ENCODE measurements at regions not wholly inside any gene's neighbourhood (a gene's known extent, or its start where the extent isn't known, plus 50 kb on each side); places are given as distances from the start of the nearest gene placed in this dataset.
"Not testable (repeated sequence)": the region's sequence is repeated elsewhere in the genome, so short reads cannot be mapped to it uniquely, and the experiment has no call there.

DNA sequence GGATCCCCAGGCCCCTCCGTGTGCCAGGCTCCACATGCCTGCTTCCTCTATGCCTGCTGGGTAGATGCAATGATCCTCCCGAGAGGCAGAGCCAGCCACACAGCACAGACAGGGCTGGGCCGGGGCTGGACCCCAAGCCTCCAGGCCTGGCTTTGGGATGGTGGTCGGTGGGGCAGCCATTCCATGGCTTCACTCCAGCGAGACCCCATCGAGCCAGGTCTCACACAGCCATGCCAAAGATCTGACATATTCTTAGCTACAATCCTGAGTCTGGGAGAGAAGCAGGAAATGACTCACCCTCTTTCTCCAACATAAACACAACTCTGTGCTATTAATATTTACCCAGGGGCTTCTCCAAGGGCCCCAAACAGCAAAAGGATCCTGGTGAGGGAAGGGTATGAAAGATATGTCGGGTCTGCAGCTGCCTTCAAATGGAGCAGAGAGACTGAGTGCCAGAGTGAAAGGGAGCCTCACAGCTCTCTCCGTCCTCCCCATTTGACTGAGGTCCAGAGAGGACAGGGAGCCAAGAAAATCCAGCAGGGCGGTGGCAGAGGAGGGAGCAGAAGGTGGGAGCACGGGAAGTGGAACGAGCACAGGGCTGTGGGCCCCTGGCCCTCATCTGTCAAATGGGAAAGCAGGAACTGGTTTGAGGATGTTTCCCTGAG is 639.5 kb downstream of the MATN1 start:
- TF ChIP-seq, protein P1, sequence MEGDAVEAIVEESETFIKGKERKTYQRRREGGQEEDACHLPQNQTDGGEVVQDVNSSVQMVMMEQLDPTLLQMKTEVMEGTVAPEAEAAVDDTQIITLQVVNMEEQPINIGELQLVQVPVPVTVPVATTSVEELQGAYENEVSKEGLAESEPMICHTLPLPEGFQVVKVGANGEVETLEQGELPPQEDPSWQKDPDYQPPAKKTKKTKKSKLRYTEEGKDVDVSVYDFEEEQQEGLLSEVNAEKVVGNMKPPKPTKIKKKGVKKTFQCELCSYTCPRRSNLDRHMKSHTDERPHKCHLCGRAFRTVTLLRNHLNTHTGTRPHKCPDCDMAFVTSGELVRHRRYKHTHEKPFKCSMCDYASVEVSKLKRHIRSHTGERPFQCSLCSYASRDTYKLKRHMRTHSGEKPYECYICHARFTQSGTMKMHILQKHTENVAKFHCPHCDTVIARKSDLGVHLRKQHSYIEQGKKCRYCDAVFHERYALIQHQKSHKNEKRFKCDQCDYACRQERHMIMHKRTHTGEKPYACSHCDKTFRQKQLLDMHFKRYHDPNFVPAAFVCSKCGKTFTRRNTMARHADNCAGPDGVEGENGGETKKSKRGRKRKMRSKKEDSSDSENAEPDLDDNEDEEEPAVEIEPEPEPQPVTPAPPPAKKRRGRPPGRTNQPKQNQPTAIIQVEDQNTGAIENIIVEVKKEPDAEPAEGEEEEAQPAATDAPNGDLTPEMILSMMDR (IDR thresholded peaks at IDR 0.05): no peak
- no peak for TF ChIP-seq POLR2A (IDR thresholded peaks at IDR 0.05)
- DNase-seq: no peak
- H3K36me3 ChIP-seq: no peaks in the 10 kb centered on the region
- H3K27ac ChIP-seq: peak overlapping the region in 2 of 3 donors; percentile 30 to 38
- no peaks in the 10 kb centered on the region for H3K9me3 ChIP-seq
- H3K27me3 ChIP-seq: no peaks in the 10 kb centered on the region
- H3K4me1 ChIP-seq: peaks cover under 1 to 32% of the 10 kb centered on the region in 2 donors
- intact Hi-C loops (cut with DNase I): loop anchor here (10.0 kb wide), 1 partner anchor 289 kb away; no protein-coding TSS in a partner anchor
- WGBS, 2 donors: 39 to 47% methylated on average over 10 to 11 of the region's 11 CpGs
- H3K4me3 ChIP-seq (replicated peaks in 1 of 3): no peak overlapping the region

DNA sequence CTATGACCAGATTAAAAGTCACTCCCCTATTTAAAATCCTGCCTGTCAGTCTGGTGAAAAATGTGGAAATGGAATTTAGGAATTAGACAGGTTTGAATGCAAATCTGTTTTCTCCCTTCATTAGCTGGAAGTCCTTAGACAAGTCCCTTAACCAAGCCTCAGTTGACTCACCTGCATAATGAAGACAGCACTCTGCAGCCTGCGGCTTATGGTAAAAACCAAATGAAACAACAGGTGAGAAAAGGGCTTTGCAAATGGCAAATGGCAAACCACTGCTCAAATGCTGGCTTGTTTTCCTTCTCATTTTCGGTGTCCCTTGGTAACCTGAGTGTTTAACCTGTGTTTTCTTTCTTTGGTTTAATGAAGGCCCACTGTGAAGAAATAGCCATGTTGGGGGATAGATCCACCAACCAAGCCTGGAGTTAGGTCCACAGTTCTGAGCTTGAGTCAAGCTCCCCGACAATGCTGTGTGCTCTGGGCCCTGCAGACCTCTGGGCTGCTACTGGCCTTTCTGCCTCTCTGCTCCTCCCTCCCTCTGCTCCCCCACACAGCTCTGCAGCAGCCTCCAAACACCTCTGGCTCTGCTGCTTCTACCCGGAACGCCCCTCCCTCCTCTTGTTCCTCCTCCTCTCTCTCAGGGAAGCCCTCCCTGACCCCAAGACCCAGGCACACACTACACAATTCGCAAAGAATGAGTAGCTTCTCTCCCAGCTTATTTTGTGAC is 641.8 kb downstream of the MATN1 start:
- H3K36me3 ChIP-seq: no peaks in the 10 kb centered on the region
- TF ChIP-seq POLR2A (IDR thresholded peaks at IDR 0.05): no peak
- TF ChIP-seq, protein P1 (IDR thresholded peaks at IDR 0.05): no peak
- H3K4me3 ChIP-seq (replicated peaks in 1 of 3): no peak overlapping the region
- H3K27ac ChIP-seq: no peak overlapping the region
- no peak for DNase-seq
- intact Hi-C loops (cut with DNase I): loop anchor here (10.0 kb wide), 1 partner anchor 287 kb away; no protein-coding TSS in a partner anchor
- H3K9me3 ChIP-seq: no peaks in the 10 kb centered on the region
- H3K27me3 ChIP-seq: no peaks in the 10 kb centered on the region
- H3K4me1 ChIP-seq: peaks cover 0 to 25% of the 10 kb centered on the region in 2 donors
- 53 to 59% methylated on average over 6 of the region's 6 CpGs for WGBS, 2 donors

GRCh38 chr1:30075916-30076315 is 647.5 kb downstream of the MATN1 start:
- H3K27me3 ChIP-seq; H3K27ac ChIP-seq; DNase-seq; H3K9me3 ChIP-seq; H3K36me3 ChIP-seq; H3K4me1 ChIP-seq; intact Hi-C loops (cut with DNase I); H3K4me3 ChIP-seq (replicated peaks in 1 of 3): not testable (repeated sequence)

GRCh38 chr1:30068787-30069472 is 654.5 kb downstream of the MATN1 start:
- 86 to 91% methylated on average over 9 of the region's 9 CpGs for WGBS, 2 donors

GRCh38 chr1:30064547-30064946 is 658.8 kb downstream of the MATN1 start:
- intact Hi-C loops (cut with DNase I): no loop called here
- H3K4me3 ChIP-seq (replicated peaks in 1 of 3): no peak overlapping the region
- no peak for TF ChIP-seq POLR2A (IDR thresholded peaks at IDR 0.05)
- TF ChIP-seq, protein P1 (IDR thresholded peaks at IDR 0.05): no peak
- no peak for DNase-seq
- no peaks in the 10 kb centered on the region for H3K36me3 ChIP-seq
- 65 to 90% methylated on average over 2 of the region's 2 CpGs for WGBS, 2 donors
- no peaks in the 10 kb centered on the region for H3K4me1 ChIP-seq
- no peak overlapping the region for H3K27ac ChIP-seq
- H3K27me3 ChIP-seq: no peaks in the 10 kb centered on the region
- no peaks in the 10 kb centered on the region for H3K9me3 ChIP-seq

More at GRCh38 chr1:30068787-30069472, 654.5 kb downstream of the MATN1 start:
- no peaks in the 10 kb centered on the region for H3K36me3 ChIP-seq
- no peak overlapping the region for H3K4me3 ChIP-seq (replicated peaks in 1 of 3)
- intact Hi-C loops (cut with DNase I): no loop called here
- H3K27ac ChIP-seq: no peak overlapping the region
- H3K9me3 ChIP-seq: no peaks in the 10 kb centered on the region
- H3K27me3 ChIP-seq: no peaks in the 10 kb centered on the region
- DNase-seq: no peak
- H3K4me1 ChIP-seq: no peaks in the 10 kb centered on the region
- no peak for TF ChIP-seq POLR2A (IDR thresholded peaks at IDR 0.05)
- TF ChIP-seq, protein P1 (IDR thresholded peaks at IDR 0.05): no peak

All from thyroid gland (tissue), 4 donors.